Astrocyte of the spinal cord (primary cell): ENCODE measurements at regions not wholly inside any gene's neighbourhood (a gene's known extent, or its start where the extent isn't known, plus 50 kb on each side); places are given as distances from the start of the nearest gene placed in this dataset.

Experiments used
- DNase-seq: peaks from one replicate; pipeline ENCODE4 v3.0.0; 2011; ENCODE audit warnings: low read depth, low spot score
- H3K4me3 ChIP-seq: 2 replicates; pipeline ENCODE4 v1.5.1; 2011; ENCODE audit warnings: low read depth, mild to moderate bottlenecking, low read length, moderate library complexity
- in situ Hi-C: cut with HindIII; loops from 2 replicates; pipeline ENCODE4 v1.10.0; 2017; ENCODE audit warnings: low sequenced_read_pairs
- TF ChIP-seq, protein P1 (sequence below): IDR thresholded peaks from 2 replicates; pipeline ENCODE4 v1.5.1; 2012; ENCODE audit warnings: low read depth, mild to moderate bottlenecking, low read length, inconsistent platforms

DNA sequence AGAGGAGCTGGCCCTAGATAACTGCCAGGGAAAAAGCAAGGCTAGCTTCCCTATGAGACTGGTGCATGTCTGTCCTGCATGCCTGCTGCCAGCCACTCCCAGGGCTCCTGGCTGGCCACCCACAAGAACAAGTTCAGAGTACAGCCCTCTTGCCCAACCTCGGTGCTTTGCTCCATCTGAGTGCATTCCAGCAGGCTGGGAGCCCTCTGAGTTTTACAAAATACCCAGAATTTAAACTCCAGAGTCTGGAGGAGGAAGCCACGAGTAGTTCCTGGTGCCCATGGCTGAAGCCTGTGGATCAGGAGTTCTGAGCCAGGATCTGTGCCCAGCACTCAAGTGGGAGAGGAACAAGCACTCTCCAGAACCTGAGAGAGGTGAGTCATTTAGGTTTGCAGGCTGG lies 111.6 kb downstream of the MAGEE2 start:
- no peak overlapping the region for H3K4me3 ChIP-seq
- in situ Hi-C loops, result no loop called here
- no peak for DNase-seq
- TF ChIP-seq, protein P1, sequence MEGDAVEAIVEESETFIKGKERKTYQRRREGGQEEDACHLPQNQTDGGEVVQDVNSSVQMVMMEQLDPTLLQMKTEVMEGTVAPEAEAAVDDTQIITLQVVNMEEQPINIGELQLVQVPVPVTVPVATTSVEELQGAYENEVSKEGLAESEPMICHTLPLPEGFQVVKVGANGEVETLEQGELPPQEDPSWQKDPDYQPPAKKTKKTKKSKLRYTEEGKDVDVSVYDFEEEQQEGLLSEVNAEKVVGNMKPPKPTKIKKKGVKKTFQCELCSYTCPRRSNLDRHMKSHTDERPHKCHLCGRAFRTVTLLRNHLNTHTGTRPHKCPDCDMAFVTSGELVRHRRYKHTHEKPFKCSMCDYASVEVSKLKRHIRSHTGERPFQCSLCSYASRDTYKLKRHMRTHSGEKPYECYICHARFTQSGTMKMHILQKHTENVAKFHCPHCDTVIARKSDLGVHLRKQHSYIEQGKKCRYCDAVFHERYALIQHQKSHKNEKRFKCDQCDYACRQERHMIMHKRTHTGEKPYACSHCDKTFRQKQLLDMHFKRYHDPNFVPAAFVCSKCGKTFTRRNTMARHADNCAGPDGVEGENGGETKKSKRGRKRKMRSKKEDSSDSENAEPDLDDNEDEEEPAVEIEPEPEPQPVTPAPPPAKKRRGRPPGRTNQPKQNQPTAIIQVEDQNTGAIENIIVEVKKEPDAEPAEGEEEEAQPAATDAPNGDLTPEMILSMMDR, result no peak

DNA sequence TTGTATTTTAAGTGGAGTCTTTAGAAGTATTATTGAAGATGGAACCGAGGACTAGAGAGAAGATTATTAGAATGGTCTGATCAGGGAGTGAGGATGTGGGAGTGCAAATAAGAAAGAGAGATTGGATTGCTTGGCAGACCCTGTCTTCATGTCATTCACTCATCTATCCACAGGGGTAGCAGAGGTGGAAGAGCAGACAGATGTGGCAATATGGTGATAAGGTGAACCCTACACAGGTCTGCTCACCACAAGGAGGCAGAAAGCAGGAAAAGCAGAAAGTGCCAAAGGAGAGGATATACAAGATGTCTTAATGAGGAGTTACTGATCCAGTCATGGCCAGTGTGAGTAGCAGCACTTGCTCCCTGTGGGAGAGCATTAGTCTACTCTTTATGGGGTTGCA lies 129.4 kb downstream of the MAGEE2 start:
- DNase-seq, result no peak
- TF ChIP-seq, protein P1, result no peak
- in situ Hi-C loops, result no loop called here
- H3K4me3 ChIP-seq, result no peak overlapping the region

DNA sequence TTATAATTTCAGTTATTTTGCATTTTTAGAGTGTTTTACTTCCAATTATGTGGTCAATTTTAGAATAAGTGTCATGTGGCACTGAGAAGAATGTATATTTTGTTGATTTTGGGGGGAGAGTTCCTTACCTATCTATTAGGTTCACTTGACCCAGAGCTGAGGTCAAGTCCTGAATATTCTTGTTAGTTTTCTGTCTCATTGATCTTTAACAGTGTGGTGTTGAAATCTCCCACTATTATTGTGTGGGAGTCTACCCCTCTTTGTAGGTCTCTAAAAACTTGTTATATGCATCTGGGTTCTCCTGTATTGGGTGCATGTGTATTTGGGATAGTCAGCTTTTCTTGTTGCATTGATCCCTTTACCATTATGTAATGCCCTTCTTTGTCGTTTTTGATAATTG lies 127.0 kb upstream of the ZDHHC15 start:
- TF ChIP-seq, protein P1, result no peak
- H3K4me3 ChIP-seq, result no peak overlapping the region
- in situ Hi-C loops, result no loop called here
- no peak for DNase-seq

DNA sequence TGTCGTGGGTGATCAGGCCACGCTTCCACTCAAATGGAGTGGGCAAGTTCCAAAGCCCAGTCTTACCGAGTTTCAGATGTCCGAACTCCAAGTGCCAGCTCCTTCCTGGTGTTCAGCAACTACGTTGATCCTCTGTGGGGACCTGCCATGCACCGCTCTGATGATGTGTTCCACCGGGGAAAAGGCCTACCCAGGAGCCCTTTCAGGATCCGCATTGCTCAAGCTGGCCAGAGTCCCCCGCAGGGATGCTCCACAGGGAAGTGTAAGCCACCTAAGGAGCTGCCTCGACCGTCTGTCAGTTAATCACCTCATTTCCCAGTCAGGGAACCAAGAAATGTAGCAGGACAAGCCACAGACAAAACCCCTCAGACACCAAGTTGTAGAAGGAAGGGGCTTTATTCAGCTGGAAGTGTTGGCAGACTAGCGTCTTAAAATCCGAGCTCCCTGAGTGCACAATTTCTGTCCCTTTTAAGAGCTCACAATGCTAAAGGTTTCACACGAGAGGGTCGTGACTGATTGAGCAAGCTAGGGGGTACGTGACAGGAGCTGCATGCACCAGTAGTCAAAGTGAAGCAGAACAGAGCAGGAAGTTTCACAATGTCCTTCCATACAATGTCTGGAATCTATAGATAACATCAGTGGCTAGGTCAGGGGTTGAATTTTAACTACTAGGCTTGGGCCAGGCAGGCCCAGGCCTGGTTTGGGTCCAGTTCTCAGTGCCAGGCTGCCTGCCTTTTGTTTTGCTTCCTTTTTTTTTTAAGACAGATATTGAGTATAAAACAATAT lies 126.2 kb upstream of the ZDHHC15 start:
- no peak overlapping the region for H3K4me3 ChIP-seq
- TF ChIP-seq, protein P1, result no peak
- DNase-seq, result no peak
- in situ Hi-C loops, result no loop called here

DNA sequence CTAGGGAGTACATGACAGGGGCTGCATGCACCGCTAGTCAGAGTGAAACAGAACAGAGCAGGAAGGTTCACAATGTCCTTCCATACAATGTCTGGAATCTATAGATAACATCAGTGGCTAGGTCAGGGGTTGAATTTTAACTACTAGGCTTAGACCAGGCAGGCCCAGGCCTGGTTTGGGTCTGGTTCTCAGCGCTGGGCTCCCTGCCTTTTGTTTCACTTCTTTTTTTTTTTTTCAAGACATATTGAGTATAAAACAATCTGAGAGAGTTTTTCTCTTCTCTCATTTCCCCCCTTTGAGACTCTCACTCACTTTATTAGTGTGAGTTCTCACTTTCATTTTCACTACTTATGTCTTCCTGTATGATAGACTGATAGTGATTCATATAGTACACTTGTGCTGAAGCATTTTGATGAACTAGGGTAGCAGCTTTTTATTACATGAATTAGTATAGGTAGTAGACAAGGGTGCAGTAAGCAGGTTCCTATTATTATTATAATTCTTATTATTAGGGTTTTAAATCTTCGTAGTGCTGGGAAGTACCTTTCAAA lies 120.0 kb upstream of the ZDHHC15 start:
- DNase-seq, result no peak
- TF ChIP-seq, protein P1, result no peak
- in situ Hi-C loops, result no loop called here
- H3K4me3 ChIP-seq, result no peak overlapping the region

DNA sequence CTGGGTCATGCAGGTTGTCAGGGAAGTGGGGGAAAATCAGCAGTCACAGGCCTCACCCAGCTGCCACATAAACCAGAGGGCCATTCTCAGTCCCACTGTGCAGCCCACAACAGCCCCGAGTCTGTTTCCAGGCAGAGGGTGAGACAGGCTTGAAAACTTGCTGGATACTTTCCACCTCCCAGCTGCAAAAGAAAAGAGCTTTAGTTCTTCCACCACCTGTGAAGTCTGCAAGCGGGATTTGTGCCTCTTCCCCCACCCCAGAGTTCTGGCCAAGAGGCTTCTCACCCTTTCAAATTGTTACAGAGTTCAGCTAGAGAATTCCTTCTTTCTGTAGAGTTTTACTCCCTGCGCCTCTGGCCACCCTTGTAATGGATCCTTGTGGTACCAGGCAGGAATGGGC lies 115.5 kb upstream of the ZDHHC15 start:
- in situ Hi-C loops, result no loop called here
- H3K4me3 ChIP-seq, result no peak overlapping the region
- DNase-seq, result no peak
- TF ChIP-seq, protein P1, result no peak
